ENCODE measurements at regions not wholly inside any gene's neighbourhood (a gene's known extent, or its start where the extent isn't known, plus 50 kb on each side); places are given as distances from the start of the nearest gene placed in this dataset.

Small RNA genes lying in the stretch of these regions (microRNA-seq; reads per million reads assigned to microRNA genes)
- gene MIR4494 (ENCODE audit: borderline microRNAs expressed, borderline number of aligned reads, borderline replicate concordance) = 0.96 reads per million

All from CD4-positive, alpha-beta memory T cell (primary cell).